NCI-H82 treated with DMSO at 0.1 percent for 48 hours (cell line): ENCODE measurements at regions not wholly inside any gene's neighbourhood (a gene's known extent, or its start where the extent isn't known, plus 50 kb on each side); places are given as distances from the start of the nearest gene placed in this dataset.
"Not testable (repeated sequence)": the region's sequence is repeated elsewhere in the genome, so short reads cannot be mapped to it uniquely, and the experiment has no call there.

Source experiments
- DNase-seq: peaks from one replicate; lab custom pipeline; 2025; ENCODE audit not compliant: unreplicated experiment; lab: John Stamatoyannopoulos, UW

- no peak for DNase-seq
These were observed 101.8 kb upstream of the CADM1 start for GRCh38 chr11:115605871-115606497.

GRCh38 chr11:115605397-115605796, 101.2 kb upstream of the CADM1 start:
- not testable (repeated sequence) for DNase-seq

GRCh38 chr11:115599125-115599524, 94.9 kb upstream of the CADM1 start:
- no peak for DNase-seq

- DNase-seq: peak; percentile 32
These were observed 94.2 kb upstream of the CADM1 start for GRCh38 chr11:115598257-115598901.

GRCh38 chr11:115591380-115591779, 87.2 kb upstream of the CADM1 start:
- DNase-seq: no peak

- no peak for DNase-seq
These were observed 86.0 kb upstream of the CADM1 start for GRCh38 chr11:115590254-115590653.

GRCh38 chr11:115587718-115588342, 83.6 kb upstream of the CADM1 start:
- no peak for DNase-seq

- DNase-seq: no peak
These were observed 81.3 kb upstream of the CADM1 start for GRCh38 chr11:115585361-115586024.

- peak; percentile 22 for DNase-seq
These were observed 77.8 kb upstream of the CADM1 start for GRCh38 chr11:115581871-115582639.

- DNase-seq: peak; percentile 71
These were observed 76.9 kb upstream of the CADM1 start for GRCh38 chr11:115580927-115581680.

- DNase-seq: no peak
These were observed 76.2 kb upstream of the CADM1 start for GRCh38 chr11:115580416-115580815.

GRCh38 chr11:115579181-115579825, 75.1 kb upstream of the CADM1 start:
- no peak for DNase-seq

- no peak for DNase-seq
These were observed 74.1 kb upstream of the CADM1 start for GRCh38 chr11:115578275-115578674.

- no peak for DNase-seq
These were observed 73.5 kb upstream of the CADM1 start for GRCh38 chr11:115577701-115578100.

GRCh38 chr11:115576606-115577380, 72.6 kb upstream of the CADM1 start:
- no peak for DNase-seq

- no peak for DNase-seq
These were observed 68.3 kb upstream of the CADM1 start for GRCh38 chr11:115572551-115572950.

GRCh38 chr11:115566180-115566764, 62.1 kb upstream of the CADM1 start:
- no peak for DNase-seq

GRCh38 chr11:115564851-115565250, 60.6 kb upstream of the CADM1 start:
- DNase-seq: no peak

- DNase-seq: no peak
These were observed 56.9 kb upstream of the CADM1 start for GRCh38 chr11:115561116-115561515.
